PC-3 (cell line): ENCODE measurements at regions not wholly inside any gene's neighbourhood (a gene's known extent, or its start where the extent isn't known, plus 50 kb on each side); places are given as distances from the start of the nearest gene placed in this dataset.

Experiments used
- ATAC-seq: fragments of 200-7000 bp; cut with Tn5 transposase; 2 replicates; pipeline ENCODE4 v1.9.1; 2020; ENCODE audit warnings: mild to moderate bottlenecking, moderate library complexity
- BruUV-seq: library from RNA; stranded (reverse); fragments of 400-500 nt; replicated peaks from 2 replicates; lab custom pipeline; 2021; lab: Mats Ljungman, UMichigan
- CTCF ChIA-PET: fragments of 300-600 bp; sonication (Branson Sonifier 250); formaldehyde crosslinking; loops from one replicate; lab custom pipeline; 2022; ENCODE audit warnings: antibody characterized with exemption; lab: Charles Lee
- POLR2A ChIA-PET: fragments of 300-600 bp; sonication (Branson Sonifier 250); formaldehyde crosslinking; loops from one replicate; lab custom pipeline; 2022; ENCODE audit warnings: antibody characterized with exemption; ENCODE audit not compliant: unreplicated experiment; lab: Charles Lee
- DNase-seq: peaks from one replicate; pipeline ENCODE4 v3.0.0-alpha.2; 2015
- H2AFZ ChIP-seq: fragments of 300-600 bp; sonication (generic); 2 replicates; pipeline ENCODE4 v1.6.0; 2016; ENCODE audit warnings: antibody characterized with exemption, low read length
- H3F3A ChIP-seq: fragments of 300-600 bp; sonication (generic); one replicate; pipeline ENCODE4 v1.6.0; 2017; ENCODE audit warnings: antibody characterized with exemption, low read length, control low read depth, mild to moderate bottlenecking; ENCODE audit not compliant: unreplicated experiment
- H3K27ac ChIP-seq: fragments of 300-600 bp; sonication (generic); 2 replicates; pipeline ENCODE4 v1.5.1; 2016; ENCODE audit warnings: mild to moderate bottlenecking, low read length
- H3K27me3 ChIP-seq: fragments of 300-600 bp; sonication (generic); 2 replicates; pipeline ENCODE4 v1.6.1; 2016; ENCODE audit warnings: low read length, mixed read lengths
- H3K36me3 ChIP-seq: fragments of 300-600 bp; sonication (generic); 2 replicates; pipeline ENCODE4 v1.6.1; 2016; ENCODE audit warnings: low read depth, mixed run types, low read length, mixed read lengths
- H3K4me1 ChIP-seq: fragments of 300-600 bp; sonication (generic); 2 replicates; pipeline ENCODE4 v1.5.1; 2016; ENCODE audit warnings: low read length; ENCODE audit not compliant: insufficient read depth
- H3K4me2 ChIP-seq: fragments of 300-600 bp; sonication (generic); 2 replicates; pipeline ENCODE4 v1.6.0; 2016; ENCODE audit warnings: low read length
- H3K4me3 ChIP-seq: fragments of 300-600 bp; sonication (generic); 2 replicates; pipeline ENCODE4 v1.5.1; 2016; ENCODE audit warnings: mild to moderate bottlenecking, low read length, mixed read lengths
- H3K79me2 ChIP-seq: fragments of 300-600 bp; sonication (generic); 2 replicates; pipeline ENCODE4 v1.6.1; 2017; ENCODE audit warnings: low read length, mixed read lengths
- H3K9ac ChIP-seq: fragments of 300-600 bp; sonication (generic); 2 replicates; pipeline ENCODE4 v1.6.0; 2016; ENCODE audit warnings: mild to moderate bottlenecking, low read length
- H3K9me2 ChIP-seq: fragments of 300-600 bp; sonication (generic); replicated peaks from 2 replicates; pipeline ENCODE4 v1.6.1; 2016; ENCODE audit warnings: mixed run types, low read length, mixed read lengths
- H3K9me3 ChIP-seq: fragments of 300-600 bp; sonication (generic); 2 replicates; pipeline ENCODE4 v1.6.1; 2016; ENCODE audit warnings: low read length, mixed read lengths
- H4K20me1 ChIP-seq: fragments of 300-600 bp; sonication (generic); 2 replicates; pipeline ENCODE4 v1.6.1; 2016; ENCODE audit warnings: low read length, mixed read lengths
- CTCF ChIP-seq: fragments of 300-600 bp; sonication (generic); conservative IDR thresholded peaks from 2 replicates; pipeline ENCODE4 v1.5.1; 2017; ENCODE audit warnings: antibody characterized with exemption, low read depth, mild to moderate bottlenecking, low read length
- EZH2 ChIP-seq: fragments of 300-600 bp; sonication (generic); IDR thresholded peaks from one replicate; pipeline ENCODE4 v1.6.1; 2017; ENCODE audit warnings: antibody characterized with exemption, mild to moderate bottlenecking, low read length; ENCODE audit not compliant: unreplicated experiment
- EZH2phosphoT487 ChIP-seq: fragments of 300-600 bp; sonication (generic); IDR thresholded peaks from 2 replicates; pipeline ENCODE4 v1.6.1; 2018; ENCODE audit warnings: mild to moderate bottlenecking, antibody characterized with exemption, low read length, borderline replicate concordance
- intact Hi-C: fragments of 100-400 bp; cut with micrococcal nuclease; formaldehyde crosslinking; loops from 2 replicates; pipeline ENCODE4 v1.9.0; 2023

- intact Hi-C loops = loop anchor here (5.0 kb wide), 1 partner anchor 36 kb away; no protein-coding TSS in a partner anchor
- H3K4me1 ChIP-seq = peaks cover 7% of the 10 kb centered on the region; the same call in 1 of the 2 replicates
- H3K4me2 ChIP-seq = no peak overlapping the region
- no peaks in the 10 kb centered on the region for H3K9me3 ChIP-seq
- H3K9me2 ChIP-seq = no peaks in the 10 kb centered on the region
- no peak overlapping the region for H3K4me3 ChIP-seq
- no peaks in the 10 kb centered on the region for H3F3A ChIP-seq
- ATAC-seq = no peak
- DNase-seq = no peak
- ChIA-PET CTCF (no interaction called here), POLR2A (no interaction called here)
- BruUV-seq = no TSS peak
- H3K79me2 ChIP-seq = no peaks in the 10 kb centered on the region
- TF ChIP-seq EZH2phosphoT487 (no peak), CTCF (no peak), EZH2 (no peak)
- no peaks in the 10 kb centered on the region for H3K27me3 ChIP-seq
- no peaks in the 10 kb centered on the region for H4K20me1 ChIP-seq
- H3K36me3 ChIP-seq = no peaks in the 10 kb centered on the region
- H2AFZ ChIP-seq = no peak overlapping the region
- no peak overlapping the region for H3K9ac ChIP-seq
- no peak overlapping the region for H3K27ac ChIP-seq
These were observed 75.8 kb upstream of the NEBL start for GRCh38 chr10:20972925-20973324.

- TF ChIP-seq CTCF (no peak), EZH2 (no peak), EZH2phosphoT487 (no peak)
- H3K36me3 ChIP-seq = no peaks in the 10 kb centered on the region
- ChIA-PET POLR2A (interaction anchor here (0.6 kb wide), 1 partner anchor 14 kb away, joined by 4 read pairs; no protein-coding TSS in a partner anchor), CTCF (no interaction called here)
- BruUV-seq = no TSS peak
- H3K9ac ChIP-seq = no peak overlapping the region
- intact Hi-C loops = loop anchor here (5.0 kb wide), 1 partner anchor 35 kb away; no protein-coding TSS in a partner anchor
- no peaks in the 10 kb centered on the region for H4K20me1 ChIP-seq
- no peaks in the 10 kb centered on the region for H3K27me3 ChIP-seq
- H3F3A ChIP-seq = no peaks in the 10 kb centered on the region
- H3K9me3 ChIP-seq = no peaks in the 10 kb centered on the region
- no peak overlapping the region for H3K27ac ChIP-seq
- ATAC-seq (no peak), DNase-seq (no peak)
- H3K4me2 ChIP-seq = no peak overlapping the region
- peaks cover 7% of the 10 kb centered on the region; the same call in 1 of the 2 replicates for H3K4me1 ChIP-seq
- no peaks in the 10 kb centered on the region for H3K79me2 ChIP-seq
- no peak overlapping the region for H3K4me3 ChIP-seq
- H2AFZ ChIP-seq = no peak overlapping the region
- no peaks in the 10 kb centered on the region for H3K9me2 ChIP-seq
These were observed 74.8 kb upstream of the NEBL start for GRCh38 chr10:20971901-20972300.

GRCh38 chr10:20970708-20971107, 73.6 kb upstream of the NEBL start:
- POLR2A ChIA-PET = interaction anchor here (0.7 kb wide), 1 partner anchor 25 kb away, joined by 9 read pairs; no protein-coding TSS in a partner anchor
- H3K9me2 ChIP-seq = no peaks in the 10 kb centered on the region
- H3K4me1 ChIP-seq = peaks cover 7% of the 10 kb centered on the region; the same call in 1 of the 2 replicates
- no peaks in the 10 kb centered on the region for H3K9me3 ChIP-seq
- H3K27me3 ChIP-seq = no peaks in the 10 kb centered on the region
- H4K20me1 ChIP-seq = no peaks in the 10 kb centered on the region
- H3K36me3 ChIP-seq = no peaks in the 10 kb centered on the region
- no TSS peak for BruUV-seq
- intact Hi-C loops = loop anchor here (5.0 kb wide), 1 partner anchor 33 kb away; no protein-coding TSS in a partner anchor
- no peak overlapping the region for H2AFZ ChIP-seq
- no peak overlapping the region for H3K4me2 ChIP-seq
- DNase-seq (no peak), ATAC-seq (no peak)
- no peak overlapping the region for H3K27ac ChIP-seq
- no peak overlapping the region for H3K4me3 ChIP-seq
- TF ChIP-seq CTCF (no peak), EZH2phosphoT487 (no peak), EZH2 (no peak)
- no peaks in the 10 kb centered on the region for H3F3A ChIP-seq
- no peaks in the 10 kb centered on the region for H3K79me2 ChIP-seq
- no peak overlapping the region for H3K9ac ChIP-seq
- CTCF ChIA-PET = no interaction called here
